ENCODE measurements at regions not wholly inside any gene's neighbourhood (a gene's known extent, or its start where the extent isn't known, plus 50 kb on each side); places are given as distances from the start of the nearest gene placed in this dataset.

- Histone ChIP-seq H3K79me2 (ENCODE audit: insufficient read depth, low read length) (no peaks in the 10 kb centered on the region), H3K4me1 (ENCODE audit: insufficient read depth, low read length) (no peaks in the 10 kb centered on the region), H3K4me2 (ENCODE audit: insufficient read depth, low read length) (no peak overlapping the region), H3K4me3 (ENCODE audit: low read depth in 1 of 2, low read length in 2 of 2) (no peak overlapping the region), H3K36me3 (ENCODE audit: insufficient read depth, low read length) (no peaks in the 10 kb centered on the region), H4K20me1 (ENCODE audit: insufficient read depth, low read length) (no peaks in the 10 kb centered on the region), H3K27ac (ENCODE audit: low read length) (no peak overlapping the region), H3K9ac (ENCODE audit: low read depth, low read length) (no peak overlapping the region), H3K27me3 (ENCODE audit: insufficient read depth, low read length, poor library complexity) (no peaks in the 10 kb centered on the region), H2AFZ (ENCODE audit: low read depth, low read length) (no peak overlapping the region), H3K9me3 (ENCODE audit: insufficient read depth, low read length, severe bottlenecking) (no peaks in the 10 kb centered on the region)
- no peak for ATAC-seq (ENCODE audit: insufficient read depth, low read depth)
- no peak for DNase-seq
- no peak for TF ChIP-seq CTCF (IDR thresholded peaks at IDR 0.05; ENCODE audit: borderline replicate concordance, extremely low read depth, low read length, poor library complexity, severe bottlenecking)
- no peak for TF ChIP-seq EZH2 (IDR thresholded peaks at IDR 0.05; ENCODE audit: borderline replicate concordance, low read depth, low read length, severe bottlenecking)
Observed at GRCh38 chr18:8969639-8970390, 132.7 kb upstream of the NDUFV2 start.

- no peak overlapping the region for H3K9ac ChIP-seq (ENCODE audit: low read depth, low read length)
- DNase-seq (no peak), ATAC-seq (ENCODE audit: insufficient read depth, low read depth) (no peak)
- H4K20me1 ChIP-seq (ENCODE audit: insufficient read depth, low read length), result no peaks in the 10 kb centered on the region
- no peak overlapping the region for H2AFZ ChIP-seq (ENCODE audit: low read depth, low read length)
- no peak overlapping the region for H3K4me2 ChIP-seq (ENCODE audit: insufficient read depth, low read length)
- H3K9me3 ChIP-seq (ENCODE audit: insufficient read depth, low read length, severe bottlenecking), result no peaks in the 10 kb centered on the region
- H3K4me3 ChIP-seq (ENCODE audit: low read depth in 1 of 2, low read length in 2 of 2), result no peak overlapping the region
- no peak for TF ChIP-seq EZH2 (IDR thresholded peaks at IDR 0.05; ENCODE audit: borderline replicate concordance, low read depth, low read length, severe bottlenecking)
- TF ChIP-seq CTCF (IDR thresholded peaks at IDR 0.05; ENCODE audit: borderline replicate concordance, extremely low read depth, low read length, poor library complexity, severe bottlenecking), result no peak
- H3K4me1 ChIP-seq (ENCODE audit: insufficient read depth, low read length), result no peaks in the 10 kb centered on the region
- no peaks in the 10 kb centered on the region for H3K27me3 ChIP-seq (ENCODE audit: insufficient read depth, low read length, poor library complexity)
- H3K79me2 ChIP-seq (ENCODE audit: insufficient read depth, low read length), result no peaks in the 10 kb centered on the region
- H3K36me3 ChIP-seq (ENCODE audit: insufficient read depth, low read length), result no peaks in the 10 kb centered on the region
- H3K27ac ChIP-seq (ENCODE audit: low read length), result no peak overlapping the region
Observed at GRCh38 chr18:8970843-8971242, 131.7 kb upstream of the NDUFV2 start.

- no peak for ATAC-seq (ENCODE audit: insufficient read depth, low read depth)
- H4K20me1 ChIP-seq (ENCODE audit: insufficient read depth, low read length), result no peaks in the 10 kb centered on the region
Observed at GRCh38 chr18:8972116-8972515, 130.4 kb upstream of the NDUFV2 start.

More at GRCh38 chr18:8972116-8972515, 130.4 kb upstream of the NDUFV2 start:
- H3K79me2 ChIP-seq (ENCODE audit: insufficient read depth, low read length), result no peaks in the 10 kb centered on the region
- no peaks in the 10 kb centered on the region for H3K4me1 ChIP-seq (ENCODE audit: insufficient read depth, low read length)
- no peak overlapping the region for H2AFZ ChIP-seq (ENCODE audit: low read depth, low read length)
- no peak overlapping the region for H3K27ac ChIP-seq (ENCODE audit: low read length)
- H3K27me3 ChIP-seq (ENCODE audit: insufficient read depth, low read length, poor library complexity), result no peaks in the 10 kb centered on the region
- H3K4me2 ChIP-seq (ENCODE audit: insufficient read depth, low read length), result no peak overlapping the region
- H3K36me3 ChIP-seq (ENCODE audit: insufficient read depth, low read length), result no peaks in the 10 kb centered on the region
- H3K9me3 ChIP-seq (ENCODE audit: insufficient read depth, low read length, severe bottlenecking), result no peaks in the 10 kb centered on the region
- H3K9ac ChIP-seq (ENCODE audit: low read depth, low read length), result no peak overlapping the region
- no peak for DNase-seq
- no peak for TF ChIP-seq EZH2 (IDR thresholded peaks at IDR 0.05; ENCODE audit: borderline replicate concordance, low read depth, low read length, severe bottlenecking)
- TF ChIP-seq CTCF (IDR thresholded peaks at IDR 0.05; ENCODE audit: borderline replicate concordance, extremely low read depth, low read length, poor library complexity, severe bottlenecking), result no peak
- no peak overlapping the region for H3K4me3 ChIP-seq (ENCODE audit: low read depth in 1 of 2, low read length in 2 of 2)

All from DND-41 (cell line).